HG02870 (cell line): ENCODE measurements at regions not wholly inside any gene's neighbourhood (a gene's known extent, or its start where the extent isn't known, plus 50 kb on each side); places are given as distances from the start of the nearest gene placed in this dataset.
A peak's percentile ranks its signal among the peaks of the same experiment; 100 is the strongest.

Source experiments
- ATAC-seq: cut with Tn5 transposase; IDR thresholded peaks from one replicate; pipeline ENCODE4 v1.9.1; 2021; ENCODE audit warnings: mild to moderate bottlenecking, moderate library complexity; ENCODE audit not compliant: unreplicated experiment

DNA sequence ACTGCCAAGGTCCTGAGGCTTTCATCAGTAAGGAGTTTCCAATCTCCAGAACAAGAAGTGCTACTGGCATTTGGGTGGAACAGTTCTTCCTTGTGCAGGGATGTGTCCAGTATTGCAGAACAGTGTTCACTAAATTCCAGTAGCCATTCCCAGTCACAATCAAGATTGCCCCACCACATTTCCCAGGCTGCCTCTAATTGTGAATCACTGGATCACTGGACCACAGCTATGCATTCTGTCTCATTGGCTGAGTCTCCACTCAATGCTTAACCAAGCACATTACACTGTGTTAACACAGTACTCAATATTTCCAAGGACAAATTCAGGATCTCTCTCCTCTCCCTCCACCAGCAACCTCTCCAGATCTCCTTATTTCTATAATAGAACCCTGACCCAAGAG, 160.2 kb upstream of the CCDC150 start:
- no peak for ATAC-seq

DNA sequence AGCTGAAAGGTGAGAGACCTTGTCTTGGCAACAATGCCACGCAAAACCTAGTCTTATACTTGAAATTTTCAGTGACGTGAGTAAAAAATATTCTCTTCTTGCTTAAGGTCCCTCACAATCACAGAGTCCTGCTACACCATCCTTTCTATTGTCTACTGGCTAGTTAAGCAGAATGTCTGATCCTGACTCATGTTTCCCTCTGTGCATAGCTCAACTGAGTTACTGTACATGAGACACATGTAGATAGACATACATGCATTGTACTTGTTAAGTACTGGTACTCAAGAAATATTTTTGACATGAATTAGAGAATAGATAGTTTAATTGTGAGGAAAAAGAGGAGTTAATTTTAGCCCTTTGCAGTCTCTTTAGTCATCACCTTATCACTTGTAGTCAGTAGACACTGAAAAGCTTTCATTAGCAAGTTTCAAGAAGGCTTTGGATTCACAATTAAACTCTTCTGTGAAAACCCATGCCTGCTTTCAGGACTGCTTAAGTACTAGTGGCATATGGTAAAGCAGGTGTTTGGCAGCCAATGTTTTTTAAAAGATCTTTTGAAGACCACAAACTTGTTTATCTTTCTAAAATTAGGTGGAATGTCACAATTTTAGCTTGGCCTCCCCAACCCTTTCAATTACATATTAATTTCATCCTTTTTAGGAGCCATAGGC, 158.7 kb upstream of the CCDC150 start:
- ATAC-seq, result no peak

DNA sequence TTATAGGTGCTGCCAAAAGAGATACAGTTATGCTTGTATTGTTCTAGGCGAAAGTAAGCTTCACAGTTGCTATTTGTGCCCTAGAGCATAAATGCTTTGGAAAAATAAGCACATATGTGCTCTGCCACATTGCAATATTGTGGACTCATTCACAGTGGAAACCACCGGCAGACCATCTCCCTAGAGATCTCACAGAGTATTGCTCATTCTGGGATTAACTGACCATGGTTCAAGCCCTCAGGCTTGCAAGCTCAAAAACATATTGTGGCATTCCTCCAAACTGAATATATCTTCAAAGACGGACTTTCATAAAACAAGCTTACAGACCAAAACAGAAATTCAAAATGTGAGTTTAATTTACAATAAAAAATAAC, 158.2 kb upstream of the CCDC150 start:
- ATAC-seq, result no peak

DNA sequence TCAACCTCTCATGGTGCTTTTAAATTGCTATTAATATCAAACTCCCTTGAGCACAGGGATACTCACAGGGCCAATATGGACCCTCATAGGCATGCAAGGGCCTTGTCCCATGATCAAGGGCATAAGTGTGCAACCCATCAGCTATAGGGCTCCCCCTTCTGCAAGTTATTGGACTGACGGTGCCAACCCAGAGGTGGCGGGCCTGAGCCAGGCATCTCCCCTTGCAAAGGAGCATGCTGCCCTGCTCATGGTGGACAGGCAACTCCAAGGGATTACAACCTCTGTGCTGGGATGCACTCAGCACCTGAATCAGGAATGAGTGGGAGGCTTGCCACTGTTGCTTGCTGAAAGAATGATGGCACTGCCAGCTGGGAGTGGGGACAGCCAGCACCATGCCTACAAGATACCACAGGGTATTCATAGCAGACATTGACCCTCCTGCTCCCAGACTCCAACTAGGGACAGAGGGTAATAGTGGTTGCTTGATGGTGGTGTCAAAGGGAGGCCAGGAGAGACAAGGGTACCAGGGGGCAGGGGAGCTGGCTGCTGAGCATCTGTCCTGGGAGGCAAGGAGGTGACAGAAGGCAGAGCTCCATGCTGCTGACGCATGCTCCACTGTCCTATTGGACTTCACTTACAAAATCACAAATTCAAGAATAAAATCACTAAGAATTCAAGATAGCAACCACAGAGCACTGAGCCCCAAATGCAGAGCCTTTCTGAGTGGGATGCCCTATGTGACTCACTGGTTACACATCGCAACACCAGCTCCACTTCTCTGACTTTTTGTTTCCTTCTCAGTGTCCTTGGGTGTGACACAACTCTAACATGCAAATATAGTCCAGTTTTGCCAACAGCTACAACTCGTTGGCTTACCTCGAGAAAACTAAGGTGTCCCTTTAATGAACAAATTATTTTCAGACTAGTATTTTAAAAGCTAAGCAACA, 157.1 kb upstream of the CCDC150 start:
- no peak for ATAC-seq

DNA sequence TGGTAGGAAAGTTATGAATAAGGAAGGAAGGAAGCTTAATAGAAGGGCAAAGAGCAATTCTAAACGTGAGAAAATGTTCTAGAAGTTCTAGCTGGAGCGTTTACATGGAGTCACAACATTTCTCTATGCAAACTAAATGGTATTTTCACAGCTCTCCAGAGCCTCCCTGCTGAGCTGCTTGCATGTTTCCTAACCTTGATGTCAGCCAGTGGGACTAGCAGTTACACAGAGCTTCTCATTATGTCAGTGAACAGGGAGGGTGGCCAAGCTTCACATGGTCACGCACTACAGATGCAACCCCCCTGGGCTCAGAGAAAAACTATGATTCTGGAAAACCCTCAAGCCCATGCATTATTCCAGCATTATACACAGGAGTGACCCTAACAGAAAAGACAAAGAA, 153.4 kb upstream of the CCDC150 start:
- no peak for ATAC-seq

DNA sequence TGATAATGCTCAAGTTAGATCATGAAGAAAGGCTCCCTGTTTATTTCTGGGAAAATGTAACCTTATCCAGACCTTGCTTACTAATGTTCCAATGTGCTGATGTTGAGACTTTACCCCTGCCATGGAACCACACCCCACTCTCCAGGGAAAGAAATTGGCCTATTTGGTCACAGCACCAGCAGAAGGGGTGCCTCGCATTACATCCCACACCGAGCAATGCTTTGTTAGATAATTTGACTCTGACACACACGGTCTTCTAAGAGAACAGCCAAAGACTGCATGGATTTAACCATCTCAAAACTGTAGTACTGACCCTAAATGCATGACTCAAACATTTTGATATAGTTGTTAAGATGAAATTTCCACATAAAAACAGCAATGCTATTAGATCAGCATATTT, 152.1 kb upstream of the CCDC150 start:
- ATAC-seq, result no peak

DNA sequence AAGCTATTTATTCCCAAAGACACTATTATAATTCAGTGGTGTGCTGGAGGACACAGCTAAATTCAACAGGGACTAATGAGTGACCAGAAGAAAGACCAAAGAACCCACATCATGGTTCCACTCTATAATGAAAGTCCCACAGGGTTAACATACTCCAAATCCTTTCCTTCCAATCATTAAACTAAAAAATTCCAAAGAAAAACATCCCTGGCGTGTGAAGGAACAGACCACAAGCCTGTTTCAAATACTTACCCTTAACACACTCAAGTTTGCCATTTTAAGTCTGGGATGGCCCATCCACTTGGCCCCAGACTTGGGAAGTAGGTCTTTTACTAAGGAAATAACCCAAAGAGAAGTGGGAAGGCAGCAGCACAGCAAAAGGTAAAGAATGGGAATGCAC, 150.1 kb upstream of the CCDC150 start:
- no peak for ATAC-seq

DNA sequence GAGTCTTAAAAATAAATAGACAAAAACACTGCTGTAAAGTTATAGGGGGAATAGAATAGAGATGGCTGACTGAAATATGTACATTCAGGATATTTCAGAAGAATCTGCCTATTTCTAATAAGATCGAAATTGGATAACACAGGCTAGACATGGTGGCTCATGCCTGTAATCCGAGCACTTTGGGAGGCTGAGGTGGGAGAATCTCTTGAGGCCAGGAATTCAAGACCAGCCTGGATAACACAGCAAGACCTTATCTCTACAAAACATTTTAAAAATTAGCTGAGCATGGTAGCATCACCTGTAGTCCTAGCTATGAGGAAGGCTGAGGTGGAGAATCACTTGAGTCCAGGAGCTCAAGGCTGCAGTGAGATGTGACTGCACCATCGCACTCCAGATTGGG, 146.6 kb upstream of the CCDC150 start:
- ATAC-seq, result no peak

DNA sequence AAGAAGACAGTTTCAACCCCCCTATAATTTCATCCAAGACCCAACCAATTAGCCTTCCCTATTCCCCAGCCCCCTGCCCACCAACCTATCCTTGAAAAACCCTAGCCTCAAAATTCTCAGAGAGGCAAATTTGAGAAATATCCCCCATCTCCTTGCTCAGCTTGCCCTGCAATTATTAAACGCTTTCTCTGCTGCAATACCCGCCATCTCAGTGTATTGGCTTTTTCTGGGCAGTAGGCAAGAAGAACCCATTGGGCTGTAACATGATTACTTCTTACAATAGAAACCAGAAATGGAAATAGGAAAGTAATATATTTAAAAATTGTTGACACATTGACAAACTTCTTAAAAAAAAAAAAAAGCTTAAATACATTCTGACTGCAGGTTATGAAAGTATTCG, 140.6 kb upstream of the CCDC150 start:
- ATAC-seq, result no peak

DNA sequence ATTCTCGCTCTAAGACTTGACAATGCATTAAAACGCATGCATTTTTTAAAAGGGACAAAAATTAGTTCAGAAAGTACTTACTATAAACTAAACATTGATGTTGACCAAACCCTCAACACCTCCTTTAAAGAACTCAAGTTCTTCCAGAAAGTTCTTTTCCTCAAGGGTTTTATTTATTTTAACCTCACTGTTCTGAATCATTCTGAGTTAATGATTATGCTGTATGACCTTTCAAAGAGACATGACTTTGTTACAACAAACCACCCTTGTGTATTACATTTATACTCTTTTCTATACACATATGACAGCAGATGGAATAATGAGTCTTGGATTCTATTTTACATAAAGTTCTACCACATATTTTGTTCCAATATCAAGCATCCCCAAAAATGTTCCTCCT, 139.8 kb upstream of the CCDC150 start:
- ATAC-seq, result no peak

DNA sequence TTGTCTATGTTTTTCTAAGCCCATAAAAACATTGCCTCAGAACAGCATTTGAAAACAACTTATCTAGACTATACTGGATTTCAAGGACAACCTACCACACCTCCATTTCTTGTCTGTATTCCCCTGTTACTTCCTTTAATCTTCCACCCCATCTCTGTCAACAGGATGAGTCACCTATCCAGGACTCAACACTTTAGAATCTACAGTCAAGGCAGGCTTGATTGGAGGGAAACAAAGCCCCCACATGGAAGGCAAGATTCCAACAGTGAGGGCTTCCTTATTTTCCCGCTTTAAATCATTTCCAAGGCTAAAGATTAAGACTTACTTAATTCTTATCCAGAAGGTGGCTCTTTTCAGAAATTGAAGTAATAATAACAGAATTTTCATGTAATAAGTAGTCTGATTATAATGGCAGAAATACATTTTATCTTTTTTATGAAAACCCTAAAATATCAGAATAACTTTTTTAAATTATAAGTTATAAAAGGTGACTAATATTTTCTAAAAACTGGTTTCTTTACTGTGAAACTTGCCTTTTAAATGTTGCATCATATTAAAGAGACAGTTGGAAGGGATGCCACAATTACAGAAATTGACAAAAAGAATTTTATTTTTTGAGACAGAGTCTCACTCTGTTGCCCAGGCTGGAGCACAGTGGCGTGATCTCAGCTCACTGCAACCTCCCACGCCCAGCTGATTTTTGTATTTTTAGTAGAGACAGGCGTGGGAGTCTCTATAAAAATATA, 138.7 kb upstream of the CCDC150 start:
- ATAC-seq, result no peak

DNA sequence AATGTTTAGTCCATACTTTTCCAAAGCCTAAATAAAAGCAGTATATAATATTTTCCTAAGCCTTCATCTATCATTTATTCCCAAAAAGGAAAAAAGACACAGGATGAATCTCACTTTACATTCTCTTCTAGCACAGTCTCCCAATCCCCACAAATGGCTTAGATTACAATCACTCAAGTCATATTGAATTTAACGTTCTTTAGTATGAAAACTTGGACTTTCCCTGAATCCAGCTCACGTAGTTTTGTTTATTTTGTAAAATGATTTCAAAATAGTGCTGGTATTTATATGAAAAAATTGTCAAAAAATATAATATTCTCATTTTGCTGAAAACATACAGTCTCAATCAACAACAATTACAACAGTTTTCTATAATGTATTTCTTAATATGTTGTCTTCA, 137.7 kb upstream of the CCDC150 start:
- ATAC-seq, result no peak

DNA sequence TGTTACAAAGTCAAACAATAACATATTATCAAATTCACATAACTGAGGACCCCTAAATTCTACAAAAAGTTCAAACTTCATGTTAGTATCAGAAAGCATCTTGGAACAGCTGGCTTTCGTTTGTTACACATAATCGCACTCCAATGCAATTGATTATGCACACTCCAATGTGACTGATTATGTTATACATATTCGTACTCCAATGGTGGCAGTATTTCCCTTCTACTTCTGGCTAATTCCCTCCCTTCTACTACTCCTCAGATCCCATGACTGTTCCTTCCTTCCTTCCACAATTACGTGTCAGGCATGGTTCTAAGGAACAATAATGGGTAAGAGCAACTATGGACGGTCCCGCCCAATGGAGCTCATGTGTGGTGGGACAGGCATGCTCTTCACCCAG, 137.1 kb upstream of the CCDC150 start:
- ATAC-seq, result no peak

DNA sequence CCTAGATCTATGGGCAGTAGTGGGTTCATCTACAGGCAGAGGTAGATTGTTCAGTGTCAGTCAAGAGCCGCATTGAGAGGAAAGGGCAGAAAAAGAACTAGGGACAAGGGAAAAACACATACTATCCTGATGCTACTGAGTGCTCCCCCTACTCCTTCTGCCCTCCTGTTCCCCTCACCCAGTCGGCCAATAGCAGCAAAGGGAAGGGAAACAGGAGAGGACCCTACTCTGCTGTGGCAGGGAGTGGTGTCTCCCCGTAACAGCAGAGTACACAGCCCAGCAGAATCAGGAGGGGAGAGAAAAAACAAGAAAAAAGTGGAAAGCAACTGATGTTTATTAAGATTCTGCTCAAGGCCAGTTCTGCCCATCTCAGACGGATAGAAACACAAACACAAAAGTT, 136.1 kb upstream of the CCDC150 start:
- no peak for ATAC-seq

DNA sequence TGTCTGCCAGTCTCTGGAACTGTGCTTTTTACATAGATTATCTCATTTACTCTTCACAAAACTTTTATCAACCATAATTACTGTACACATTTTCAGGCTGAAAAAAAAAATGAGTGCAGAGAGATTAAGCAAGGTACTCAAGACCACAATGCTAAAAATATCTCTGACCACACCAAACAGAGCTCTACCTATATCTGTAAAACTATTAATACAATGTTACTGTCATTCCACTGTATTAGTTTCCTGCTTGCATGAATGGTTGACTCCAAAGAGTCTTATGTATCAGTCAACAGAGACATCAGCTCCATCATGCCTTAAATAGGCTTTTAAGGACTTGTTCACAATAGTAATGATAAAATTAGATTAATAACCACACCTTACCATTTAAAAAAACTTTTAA, 134.7 kb upstream of the CCDC150 start:
- ATAC-seq, result peak; percentile 85

DNA sequence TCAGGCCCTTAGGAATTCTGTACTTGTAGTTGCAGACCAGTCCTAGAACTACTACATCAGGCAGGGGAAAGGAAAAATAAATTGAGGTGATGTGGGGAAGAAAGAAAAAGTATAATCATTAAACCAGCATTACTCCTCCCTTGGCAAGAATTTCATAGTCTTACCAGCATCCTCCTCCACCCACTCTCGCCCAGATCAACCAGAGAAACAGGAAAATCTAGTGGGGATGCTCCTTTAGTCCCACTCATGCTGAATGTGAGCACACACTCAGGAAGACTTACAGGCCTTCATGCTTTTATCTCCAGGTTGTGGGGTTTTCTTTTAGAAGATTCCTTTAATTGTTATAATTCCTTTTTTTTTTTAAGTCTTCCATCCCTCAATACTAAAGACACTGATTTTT, 129.3 kb upstream of the CCDC150 start:
- ATAC-seq, result no peak

DNA sequence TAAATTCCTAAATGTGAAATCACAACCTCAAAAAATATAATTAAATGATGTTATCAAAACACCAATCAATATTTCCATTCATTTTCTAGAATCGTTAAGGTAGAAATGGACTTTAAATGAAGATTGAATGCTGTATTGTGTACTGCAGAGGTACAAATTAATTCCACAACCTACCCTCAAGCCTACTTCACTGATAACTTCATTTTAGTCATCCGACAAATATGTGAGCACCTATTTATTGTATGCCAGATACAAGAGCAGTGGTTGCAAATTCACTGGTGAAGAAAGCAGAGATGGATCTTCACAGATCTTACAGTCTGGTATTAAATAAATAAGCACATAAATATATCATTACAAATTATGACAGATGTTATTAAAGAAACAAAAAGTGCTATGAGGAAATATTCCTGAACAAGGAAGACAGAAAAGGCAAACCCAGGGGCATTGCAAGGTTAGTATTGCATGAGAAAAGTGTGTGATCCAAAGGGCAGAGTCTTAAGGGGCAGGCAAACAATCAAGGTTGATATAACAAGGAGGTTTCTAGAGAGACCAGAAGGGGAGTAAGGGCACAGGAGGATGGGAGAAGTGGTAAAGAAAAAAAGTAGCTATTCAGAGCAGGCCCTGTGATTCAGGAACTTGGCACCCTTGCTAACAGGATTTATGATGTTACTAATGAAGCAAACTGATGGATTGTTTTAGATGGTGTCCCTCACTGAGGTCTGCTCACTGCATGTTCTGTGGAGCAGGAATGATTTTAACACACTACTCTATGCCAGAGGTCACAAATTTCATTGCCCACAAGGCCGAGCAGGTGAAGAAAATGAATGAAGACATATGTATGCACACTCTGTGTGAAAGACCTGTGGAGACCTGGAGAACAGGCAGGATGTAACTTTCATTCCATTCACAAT, 128.0 kb upstream of the CCDC150 start:
- ATAC-seq, result no peak

DNA sequence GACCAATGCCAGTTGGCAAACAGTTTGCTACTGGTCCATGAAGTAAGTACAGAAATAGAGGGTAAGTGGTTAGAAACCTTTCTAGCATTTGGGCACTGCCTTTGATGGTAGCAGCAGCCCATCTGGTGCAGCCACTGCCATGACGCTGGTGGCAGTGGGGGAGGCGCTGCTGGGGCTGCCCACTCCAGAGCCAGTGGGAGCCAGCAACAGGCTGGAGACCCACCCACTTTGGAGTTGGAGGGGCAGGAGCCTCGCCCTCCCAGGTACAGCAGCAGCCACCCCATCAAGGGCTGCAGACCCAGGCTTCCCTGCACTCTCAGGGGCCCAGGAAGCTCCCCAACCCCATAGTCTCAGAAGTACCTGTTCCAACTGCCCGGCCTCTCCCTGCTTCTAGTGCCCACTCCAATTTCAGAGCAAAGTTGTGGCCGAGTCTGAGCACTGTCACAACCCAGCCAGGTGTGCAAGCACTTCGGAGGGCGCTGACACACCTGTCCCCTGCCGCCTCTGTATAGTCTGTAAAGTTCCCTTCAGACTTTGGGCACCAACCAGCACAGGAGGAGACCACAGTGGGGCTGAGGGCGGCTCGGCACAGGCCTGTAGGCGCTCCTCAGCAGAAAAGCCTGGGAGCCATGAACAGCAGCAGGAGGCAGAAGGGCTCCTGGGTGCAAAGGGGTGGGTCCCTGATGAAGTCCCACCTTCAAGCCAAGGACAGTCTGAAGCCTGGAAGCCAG, 125.6 kb upstream of the CCDC150 start:
- no peak for ATAC-seq

DNA sequence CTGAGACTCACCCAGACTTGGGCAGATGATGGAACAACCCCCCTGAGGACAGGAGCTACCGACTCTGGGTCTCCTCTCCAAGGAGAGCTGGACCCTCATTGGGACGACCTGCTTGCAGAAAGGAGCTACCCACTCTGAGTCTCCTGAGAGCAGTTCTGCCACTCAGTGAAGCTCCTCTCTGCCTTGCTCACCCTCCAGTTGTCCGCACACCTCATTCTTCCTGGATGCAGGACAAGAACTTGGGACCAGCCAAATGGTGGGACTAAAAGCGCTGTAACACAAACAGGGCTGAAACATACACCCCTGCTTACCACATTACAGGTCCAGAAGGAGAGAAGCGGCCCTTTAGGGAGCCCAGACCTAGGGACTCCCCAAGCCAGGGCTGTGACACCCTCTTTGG, 124.9 kb upstream of the CCDC150 start:
- ATAC-seq, result no peak

DNA sequence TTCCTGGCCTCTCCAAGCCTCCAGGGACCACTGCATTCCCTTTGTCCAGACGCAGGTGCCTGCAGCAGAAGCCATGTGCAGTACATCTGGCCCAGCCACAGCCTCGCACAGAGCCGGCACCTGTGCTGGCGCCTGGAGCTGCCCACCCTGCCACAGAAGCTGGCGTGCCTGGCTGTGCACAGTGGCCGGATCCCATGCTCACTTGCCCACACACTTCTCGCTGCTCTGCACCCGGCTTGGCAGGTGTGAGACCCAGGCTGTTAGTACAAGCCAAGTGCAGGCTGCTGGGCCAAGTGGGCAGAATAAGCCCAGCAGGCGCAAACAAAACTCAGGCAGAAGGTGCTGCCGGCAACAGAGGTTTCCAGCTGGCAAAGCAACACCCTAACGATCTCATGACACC, 124.5 kb upstream of the CCDC150 start:
- no peak for ATAC-seq
